ENCODE measurements at regions not wholly inside any gene's neighbourhood (a gene's known extent, or its start where the extent isn't known, plus 50 kb on each side); places are given as distances from the start of the nearest gene placed in this dataset.

DNA sequence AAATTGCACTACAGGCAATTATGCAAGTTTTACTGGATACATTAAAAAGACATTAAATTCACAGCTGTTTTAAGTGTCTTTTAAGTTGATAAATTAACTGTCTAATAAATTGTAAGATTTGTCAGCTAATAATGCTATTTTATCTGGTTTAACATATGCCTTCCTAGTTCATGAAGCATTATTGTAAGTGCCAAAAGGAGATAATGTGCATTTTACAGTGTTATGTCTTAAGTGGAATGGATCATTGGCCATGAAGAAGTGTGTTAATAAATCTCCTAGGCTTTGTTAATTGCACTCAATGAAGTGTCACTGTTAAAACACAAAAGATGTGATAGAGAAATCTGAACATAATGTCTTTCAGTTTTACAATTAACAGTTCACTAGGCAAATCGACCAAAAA is 784.3 kb upstream of the POU3F4 start:
- TF ChIP-seq HOXA7 (CRISPR knock-in tag; IDR thresholded peaks at IDR 0.05) (no peak), POLR2A (IDR thresholded peaks at IDR 0.05; ENCODE audit: low read length) (no peak), CTCF (IDR thresholded peaks at IDR 0.05) (no peak), KDM5A (IDR thresholded peaks at IDR 0.05) (no peak)

All from A549 (cell line).